Naive thymus-derived CD4-positive, alpha-beta T cell (primary cell): ENCODE measurements at regions not wholly inside any gene's neighbourhood (a gene's known extent, or its start where the extent isn't known, plus 50 kb on each side); places are given as distances from the start of the nearest gene placed in this dataset.

Source experiments
- ATAC-seq: fragments of 150-1000 bp; cut with Tn5 transposase; 2 replicates; pipeline ENCODE4 v1.10.0; 2021; ENCODE audit warnings: mild to moderate bottlenecking, moderate library complexity
- CTCF ChIA-PET: fragments of 350-600 bp; sonication (Branson Sonifier 250); formaldehyde crosslinking; loops from one replicate; lab custom pipeline; 2021; ENCODE audit warnings: antibody characterized with exemption; lab: Charles Lee
- POLR2A ChIA-PET: fragments of 350-600 bp; sonication (Branson Sonifier 250); formaldehyde crosslinking; loops from one replicate; lab custom pipeline; 2021; ENCODE audit warnings: antibody characterized with exemption, inconsistent platforms; lab: Charles Lee
- DNase-seq, 9 donors: peaks; one replicate each; pipeline versions ENCODE4 v3.0.0 to v3.0.0-alpha.2; 2020 to 2022; ENCODE audit warnings: mixed read lengths in 1 of 9
- H3K27ac ChIP-seq: one replicate; pipeline ENCODE4 v1.7.0; 2013; ENCODE audit warnings: mild to moderate bottlenecking, low read depth, low read length, moderate library complexity
- H3K27me3 ChIP-seq, 2 donors: one replicate each; pipeline ENCODE4 v1.7.0; 2013; ENCODE audit warnings: low read length in 2 of 2, mild to moderate bottlenecking in 2 of 2, moderate library complexity in 2 of 2; ENCODE audit not compliant: control insufficient read depth in 2 of 2, insufficient read depth in 2 of 2
- H3K36me3 ChIP-seq, 3 experiments: 1 replicate in 2 of 3; 2 replicates in 1 of 3; pipeline ENCODE4 v1.7.0; 2013; ENCODE audit warnings: low read length in 3 of 3, mild to moderate bottlenecking in 3 of 3, moderate library complexity in 1 of 3; ENCODE audit not compliant: insufficient read depth in 3 of 3, control insufficient read depth in 2 of 3
- H3K4me1 ChIP-seq, 2 donors: one replicate each; pipeline ENCODE4 v1.7.0; 2013; ENCODE audit warnings: low read length in 2 of 2, mild to moderate bottlenecking in 2 of 2, moderate library complexity in 1 of 2; ENCODE audit not compliant: control insufficient read depth in 2 of 2, insufficient read depth in 2 of 2
- H3K4me3 ChIP-seq: 2 replicates; pipeline ENCODE4 v1.7.0; 2013; ENCODE audit warnings: mild to moderate bottlenecking, low read length
- H3K9me3 ChIP-seq, 3 experiments: 1 replicate in 2 of 3; 2 replicates in 1 of 3; pipeline ENCODE4 v1.7.0; 2013; ENCODE audit warnings: low read length in 3 of 3; ENCODE audit not compliant: control insufficient read depth in 2 of 3
- H3K27ac Mint-ChIP-seq, 9 donors: one replicate each; pipeline ENCODE4 v1.8.0; 2020 to 2022; ENCODE audit warnings: mixed read lengths in 9 of 9, mild to moderate bottlenecking in 8 of 9, moderate library complexity in 5 of 9, inconsistent platforms in 2 of 9
- H3K27me3 Mint-ChIP-seq, 5 donors: one replicate each; pipeline ENCODE4 v1.8.0; 2021 to 2022; ENCODE audit warnings: mixed read lengths in 5 of 5, mild to moderate bottlenecking in 1 of 5
- H3K36me3 Mint-ChIP-seq, 5 donors: one replicate each; pipeline ENCODE4 v1.8.0; 2020 to 2022; ENCODE audit warnings: mixed read lengths in 5 of 5, mild to moderate bottlenecking in 3 of 5, inconsistent platforms in 1 of 5
- H3K4me1 Mint-ChIP-seq, 7 donors: one replicate each; pipeline ENCODE4 v1.8.0; 2020 to 2022; ENCODE audit warnings: mixed read lengths in 7 of 7, mild to moderate bottlenecking in 3 of 7, inconsistent platforms in 1 of 7
- H3K4me3 Mint-ChIP-seq, 10 donors: one replicate each; pipeline ENCODE4 v1.8.0; 2020 to 2022; ENCODE audit warnings: mild to moderate bottlenecking in 10 of 10, mixed read lengths in 10 of 10, moderate library complexity in 6 of 10, inconsistent platforms in 2 of 10
- H3K9me3 Mint-ChIP-seq, 11 donors: one replicate each; pipeline ENCODE4 v1.8.0; 2020 to 2022; ENCODE audit warnings: mixed read lengths in 11 of 11, mild to moderate bottlenecking in 4 of 11, inconsistent platforms in 1 of 11, moderate library complexity in 1 of 11
- intact Hi-C, 2 donors: fragments of 100-400 bp; cut with micrococcal nuclease; formaldehyde crosslinking; loops; one replicate each; pipeline ENCODE4 v1.15.1; 2023

DNA sequence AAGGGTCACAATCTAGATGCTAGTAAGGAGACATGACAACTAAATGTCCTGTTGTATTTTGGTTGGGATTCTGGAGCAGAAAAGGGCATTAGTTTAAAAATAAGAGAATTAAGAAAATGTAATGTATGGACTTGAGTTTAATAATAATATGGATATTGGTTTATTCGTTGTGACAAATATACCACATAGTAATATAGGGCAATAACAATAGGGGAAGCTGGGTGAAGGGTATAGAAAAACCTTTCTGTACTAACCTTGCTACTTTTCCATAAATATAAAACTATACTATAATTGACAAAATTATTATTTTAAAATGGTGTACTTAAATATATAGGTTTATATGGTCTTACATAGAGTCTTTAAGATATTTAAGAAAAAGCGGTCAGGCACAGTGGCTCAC is 558.9 kb downstream of the PTPRC start:
- no peaks in the 10 kb centered on the region for H3K4me1 ChIP-seq
- POLR2A ChIA-PET: no interaction called here
- CTCF ChIA-PET: no interaction called here
- H3K27ac ChIP-seq: no peak overlapping the region
- no peaks in the 10 kb centered on the region for H3K36me3 ChIP-seq
- no peak overlapping the region for H3K4me3 ChIP-seq
- no peak for ATAC-seq
- no peak for DNase-seq
- intact Hi-C loops: no loop called here
- Mint-ChIP-seq H3K36me3 (peaks cover 0 to 5% (median 0%) of the 10 kb centered on the region in 5 donors), H3K4me3 (no peak overlapping the region), H3K27ac (no peak overlapping the region), H3K9me3 (peaks cover 0 to 3% (median 0%) of the 10 kb centered on the region in 11 donors), H3K27me3 (peaks cover 0 to 14% (median 0%) of the 10 kb centered on the region in 5 donors), H3K4me1 (peaks cover 0 to 11% (median 4%) of the 10 kb centered on the region in 7 donors)
- H3K27me3 ChIP-seq: no peaks in the 10 kb centered on the region
- no peaks in the 10 kb centered on the region for H3K9me3 ChIP-seq

DNA sequence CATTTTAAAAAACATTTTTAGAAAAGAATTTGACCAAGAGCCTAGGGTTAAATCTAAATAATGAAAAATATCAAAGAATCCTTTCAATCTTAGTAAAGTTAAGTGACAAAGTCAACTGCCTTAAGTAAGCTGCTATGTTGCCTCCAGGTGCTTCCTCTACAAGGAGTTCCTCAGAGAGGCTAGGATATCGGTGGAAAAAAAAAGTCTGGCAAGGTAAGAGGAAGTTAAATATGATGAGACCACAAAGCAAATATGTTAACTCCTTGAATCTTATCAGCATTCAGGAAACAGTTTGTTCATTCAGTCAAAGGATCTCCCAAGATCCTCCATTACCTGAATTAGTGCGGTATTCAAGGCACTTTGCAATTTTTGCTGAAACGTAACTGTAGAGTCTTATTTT is 563.5 kb downstream of the PTPRC start:
- POLR2A ChIA-PET: no interaction called here
- peaks cover 0 to 16% (median 0%) of the 10 kb centered on the region in 5 donors for H3K27me3 Mint-ChIP-seq

DNA sequence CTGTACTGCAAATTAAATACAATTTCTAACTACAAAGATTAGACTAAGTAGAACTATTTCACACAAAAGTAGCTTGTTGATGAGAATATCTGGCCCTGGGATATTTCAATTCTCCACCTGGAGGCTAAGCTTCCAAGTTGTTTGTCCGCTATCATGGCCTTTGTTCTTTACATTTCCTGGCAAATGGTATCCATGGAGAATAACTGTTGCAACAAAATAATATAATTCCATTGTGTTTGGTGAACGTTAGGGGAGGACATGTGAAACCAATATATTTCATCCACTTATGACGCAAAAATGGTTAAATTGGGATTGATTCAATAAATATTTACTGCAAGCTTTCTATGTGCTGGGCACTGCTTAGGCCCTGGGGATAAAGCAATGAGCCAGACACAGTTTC is 565.4 kb downstream of the PTPRC start:
- Mint-ChIP-seq H3K9me3 (no peaks in the 10 kb centered on the region), H3K36me3 (no peaks in the 10 kb centered on the region), H3K27ac (no peak overlapping the region), H3K4me1 (peaks cover 0 to 12% (median 4%) of the 10 kb centered on the region in 7 donors), H3K4me3 (no peak overlapping the region), H3K27me3 (peaks cover 0 to 16% (median 0%) of the 10 kb centered on the region in 5 donors)
- Histone ChIP-seq H3K27me3 (no peaks in the 10 kb centered on the region), H3K4me1 (no peaks in the 10 kb centered on the region), H3K4me3 (no peak overlapping the region), H3K9me3 (no peaks in the 10 kb centered on the region), H3K27ac (no peak overlapping the region), H3K36me3 (no peaks in the 10 kb centered on the region)
- CTCF ChIA-PET: no interaction called here
- no peak for DNase-seq
- ATAC-seq: no peak
- POLR2A ChIA-PET: no interaction called here
- intact Hi-C loops: no loop called here

More for the DNA sequence above, 563.5 kb downstream of the PTPRC start:
- Mint-ChIP-seq H3K36me3 (peaks cover 0 to 2% (median 0%) of the 10 kb centered on the region in 5 donors), H3K27ac (peak overlapping the region in 1 of 9 donors; percentile 10), H3K4me1 (peaks cover 0 to 12% (median 4%) of the 10 kb centered on the region in 7 donors), H3K4me3 (no peak overlapping the region), H3K9me3 (no peaks in the 10 kb centered on the region)
- Histone ChIP-seq H3K36me3 (no peaks in the 10 kb centered on the region), H3K27ac (no peak overlapping the region), H3K4me1 (no peaks in the 10 kb centered on the region), H3K4me3 (no peak overlapping the region), H3K27me3 (no peaks in the 10 kb centered on the region), H3K9me3 (no peaks in the 10 kb centered on the region)
- ATAC-seq (no peak), DNase-seq (no peak)
- intact Hi-C loops: no loop called here
- CTCF ChIA-PET: no interaction called here

DNA sequence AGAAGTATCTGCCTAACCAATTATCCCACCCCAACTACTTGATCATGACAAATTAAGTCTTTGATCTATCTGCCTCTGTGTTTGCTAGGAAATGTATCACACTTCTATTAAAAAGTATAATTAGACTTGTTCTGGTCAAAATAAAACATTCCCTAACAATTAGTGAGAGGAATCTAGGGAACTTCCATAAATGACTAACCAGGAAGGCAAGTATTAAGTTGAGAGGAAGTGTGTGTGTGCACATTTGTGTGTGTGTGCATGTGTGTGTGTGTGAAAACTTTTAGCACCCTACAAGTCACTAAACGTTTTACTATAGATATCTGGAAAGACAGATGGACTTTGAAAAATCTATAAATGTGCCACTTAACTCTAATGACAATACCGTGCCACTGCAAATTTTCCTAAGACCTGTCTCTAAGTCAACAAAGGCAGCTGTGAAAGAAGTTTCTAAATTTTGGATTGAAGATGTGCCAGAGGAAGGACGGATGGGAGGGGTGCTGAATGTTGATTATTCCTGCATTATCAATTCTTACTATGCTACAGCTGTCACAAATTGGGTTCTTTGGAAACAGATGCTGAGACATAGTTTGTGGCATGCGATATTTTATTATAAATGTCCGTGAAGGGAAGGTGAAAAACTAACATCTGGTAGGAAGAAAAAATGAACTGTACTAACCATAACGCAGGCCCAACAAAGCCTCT is 567.1 kb downstream of the PTPRC start:
- peaks cover 0 to 12% (median 4%) of the 10 kb centered on the region in 7 donors for H3K4me1 Mint-ChIP-seq
- H3K4me3 ChIP-seq: no peak overlapping the region
- H3K36me3 ChIP-seq: no peaks in the 10 kb centered on the region
- intact Hi-C loops: no loop called here
- H3K27ac Mint-ChIP-seq: no peak overlapping the region
- no peaks in the 10 kb centered on the region for H3K9me3 ChIP-seq
- peaks cover 0 to 11% (median 0%) of the 10 kb centered on the region in 5 donors for H3K27me3 Mint-ChIP-seq
- ChIA-PET CTCF (no interaction called here), POLR2A (no interaction called here)
- H3K27me3 ChIP-seq: no peaks in the 10 kb centered on the region
- no peak for DNase-seq
- ATAC-seq: no peak
- no peaks in the 10 kb centered on the region for H3K9me3 Mint-ChIP-seq
- H3K4me1 ChIP-seq: no peaks in the 10 kb centered on the region
- H3K4me3 Mint-ChIP-seq: no peak overlapping the region
- no peak overlapping the region for H3K27ac ChIP-seq
- H3K36me3 Mint-ChIP-seq: no peaks in the 10 kb centered on the region

DNA sequence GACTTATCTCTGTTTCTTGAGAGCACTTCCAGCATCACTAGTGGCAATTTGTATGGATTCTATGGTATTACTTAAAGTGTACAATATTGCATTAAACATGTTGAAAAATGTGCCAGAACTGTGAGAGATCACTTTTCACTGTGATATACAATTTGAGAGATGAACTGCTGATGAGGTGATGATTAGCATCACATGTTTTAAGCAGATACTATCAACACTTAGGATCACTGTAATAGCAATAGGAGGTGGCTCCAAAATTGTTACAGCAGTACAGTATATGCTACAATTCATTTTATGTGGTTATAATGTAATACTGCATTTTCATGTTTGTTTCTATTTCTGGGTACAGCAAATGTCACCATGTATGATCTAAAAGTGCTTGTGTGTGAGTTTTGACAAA is 570.0 kb downstream of the PTPRC start:
- Mint-ChIP-seq H3K27ac (no peak overlapping the region), H3K9me3 (no peaks in the 10 kb centered on the region), H3K36me3 (no peaks in the 10 kb centered on the region), H3K27me3 (peaks cover 0 to 9% (median 0%) of the 10 kb centered on the region in 5 donors), H3K4me1 (peaks cover 0 to 3% (median 0%) of the 10 kb centered on the region in 7 donors), H3K4me3 (no peak overlapping the region)
- CTCF ChIA-PET: no interaction called here
- ATAC-seq (no peak), DNase-seq (no peak)
- Histone ChIP-seq H3K4me1 (no peaks in the 10 kb centered on the region), H3K4me3 (no peak overlapping the region), H3K36me3 (no peaks in the 10 kb centered on the region), H3K9me3 (no peaks in the 10 kb centered on the region), H3K27ac (no peak overlapping the region), H3K27me3 (no peaks in the 10 kb centered on the region)
- intact Hi-C loops: no loop called here
- POLR2A ChIA-PET: no interaction called here

DNA sequence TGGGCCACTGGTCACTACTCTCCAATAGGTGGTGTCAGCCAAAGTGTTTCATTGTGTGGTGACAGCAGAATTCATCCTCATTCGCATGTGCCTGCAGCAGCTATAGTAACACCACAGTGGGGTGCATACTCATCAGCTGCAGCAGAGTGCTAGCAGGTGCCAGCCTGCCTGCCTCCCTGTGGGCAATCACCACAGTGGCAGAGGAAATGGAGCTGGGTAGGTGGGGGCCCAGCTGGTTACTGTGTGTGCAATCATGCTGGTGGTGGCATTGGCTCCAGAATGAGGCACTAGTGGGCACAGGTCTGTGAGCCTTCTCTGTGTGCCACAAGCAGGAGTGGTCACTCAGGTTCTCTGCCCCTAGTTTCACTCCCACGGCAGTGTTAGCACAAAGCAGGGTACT is 579.2 kb downstream of the PTPRC start:
- peaks cover 0 to 5% (median 0%) of the 10 kb centered on the region in 5 donors for H3K36me3 Mint-ChIP-seq
- peak; percentile 85 for ATAC-seq
- DNase-seq: no peak
- peaks cover 0 to 5% (median 0%) of the 10 kb centered on the region in 7 donors for H3K4me1 Mint-ChIP-seq
- no peaks in the 10 kb centered on the region for H3K4me1 ChIP-seq
- H3K9me3 ChIP-seq: no peaks in the 10 kb centered on the region
- H3K27ac ChIP-seq: no peak overlapping the region
- no peak overlapping the region for H3K4me3 Mint-ChIP-seq
- no peak overlapping the region for H3K27ac Mint-ChIP-seq
- peaks cover 0 to 11% (median 0%) of the 10 kb centered on the region in 11 donors for H3K9me3 Mint-ChIP-seq
- H3K4me3 ChIP-seq: no peak overlapping the region
- peaks cover 0 to 3% of the 10 kb centered on the region in 2 donors for H3K27me3 ChIP-seq
- H3K36me3 ChIP-seq: no peaks in the 10 kb centered on the region
- CTCF ChIA-PET: no interaction called here
- intact Hi-C loops: no loop called here
- POLR2A ChIA-PET: no interaction called here
- H3K27me3 Mint-ChIP-seq: peaks cover 0 to 17% (median 0%) of the 10 kb centered on the region in 5 donors

DNA sequence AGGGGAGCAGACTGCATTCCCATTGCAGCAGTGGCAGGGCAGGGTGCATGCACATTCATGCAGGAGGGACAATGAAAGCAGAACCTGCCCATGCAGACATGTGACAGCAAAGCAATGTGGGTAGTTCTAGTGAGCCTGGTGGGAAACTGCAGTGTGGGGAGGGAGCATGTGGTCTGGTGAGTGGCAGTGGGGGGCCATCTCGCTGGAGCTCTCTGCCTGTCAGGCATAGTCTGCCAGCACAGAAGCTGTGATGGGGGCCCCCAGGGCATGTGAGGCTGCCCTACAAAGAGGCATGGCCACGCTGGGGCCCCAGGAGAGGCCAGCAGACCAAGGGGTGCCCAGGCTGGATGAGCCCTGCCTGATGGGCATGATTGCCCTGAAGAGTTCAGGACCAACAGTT is 579.7 kb downstream of the PTPRC start:
- Mint-ChIP-seq H3K36me3 (peaks cover 0 to 8% (median 0%) of the 10 kb centered on the region in 5 donors), H3K4me3 (no peak overlapping the region), H3K4me1 (peaks cover 0 to 5% (median 0%) of the 10 kb centered on the region in 7 donors), H3K27me3 (peaks cover 0 to 17% (median 0%) of the 10 kb centered on the region in 5 donors), H3K9me3 (peaks cover 0 to 13% (median 0%) of the 10 kb centered on the region in 11 donors), H3K27ac (no peak overlapping the region)
- H3K27me3 ChIP-seq: peaks cover 0 to 3% of the 10 kb centered on the region in 2 donors
- no peaks in the 10 kb centered on the region for H3K9me3 ChIP-seq
- H3K27ac ChIP-seq: no peak overlapping the region
- no peak for DNase-seq
- H3K4me1 ChIP-seq: no peaks in the 10 kb centered on the region
- intact Hi-C loops: no loop called here
- ChIA-PET POLR2A (no interaction called here), CTCF (no interaction called here)
- H3K36me3 ChIP-seq: no peaks in the 10 kb centered on the region
- ATAC-seq: peak; percentile 2
- no peak overlapping the region for H3K4me3 ChIP-seq
